OCI-LY1 (cell line): ENCODE measurements at regions not wholly inside any gene's neighbourhood (a gene's known extent, or its start where the extent isn't known, plus 50 kb on each side); places are given as distances from the start of the nearest gene placed in this dataset.
"Not testable (repeated sequence)": the region's sequence is repeated elsewhere in the genome, so short reads cannot be mapped to it uniquely, and the experiment has no call there.

ENCODE experiments used
- H2AFZ ChIP-seq: fragments of 200-600 bp; sonication (generic), shearing (Covaris generic); 2 replicates; pipeline ENCODE4 v1.6.0; 2014; ENCODE audit warnings: antibody characterized with exemption, mild to moderate bottlenecking, low read length
- H3F3A ChIP-seq: fragments of 200-600 bp; sonication (generic), shearing (Covaris generic); 2 replicates; pipeline ENCODE4 v1.6.0; 2014; ENCODE audit warnings: mild to moderate bottlenecking, antibody characterized with exemption, low read length, moderate library complexity; ENCODE audit not compliant: insufficient read depth
- H3K27ac ChIP-seq: fragments of 200-600 bp; sonication (generic); 2 replicates; pipeline ENCODE4 v1.5.1; 2014; ENCODE audit warnings: low read length, mixed run types, mild to moderate bottlenecking, low read depth; ENCODE audit not compliant: poor library complexity, severe bottlenecking
- H3K27me3 ChIP-seq: fragments of 200-600 bp; sonication (generic); 2 replicates; pipeline ENCODE4 v1.6.0; 2014; ENCODE audit warnings: antibody characterized with exemption, mild to moderate bottlenecking, low read length, moderate library complexity; ENCODE audit not compliant: insufficient read depth
- H3K36me3 ChIP-seq: fragments of 200-600 bp; sonication (generic); 2 replicates; pipeline ENCODE4 v1.6.1; 2014; ENCODE audit warnings: mild to moderate bottlenecking, antibody characterized with exemption, low read length, moderate library complexity, mixed read lengths; ENCODE audit not compliant: insufficient read depth
- H3K4me1 ChIP-seq: fragments of 200-600 bp; sonication (generic); 2 replicates; pipeline ENCODE4 v1.5.1; 2014; ENCODE audit warnings: mild to moderate bottlenecking, low read length, moderate library complexity; ENCODE audit not compliant: insufficient read depth, severe bottlenecking
- H3K4me2 ChIP-seq: fragments of 200-600 bp; sonication (generic), shearing (Covaris generic); 2 replicates; pipeline ENCODE4 v1.6.1; 2014; ENCODE audit warnings: low read length
- H3K4me3 ChIP-seq: fragments of 200-600 bp; sonication (generic); 2 replicates; pipeline ENCODE4 v1.5.1; 2014; ENCODE audit warnings: low read length, low read depth, mild to moderate bottlenecking, mixed read lengths; ENCODE audit not compliant: poor library complexity, severe bottlenecking
- H3K79me2 ChIP-seq: fragments of 200-600 bp; shearing (Covaris generic); 2 replicates; pipeline ENCODE4 v1.6.1; 2016; ENCODE audit warnings: mixed run types, low read length, mixed read lengths; ENCODE audit not compliant: insufficient read depth
- H3K9ac ChIP-seq: fragments of 200-600 bp; sonication (generic), shearing (Covaris generic); 2 replicates; pipeline ENCODE4 v1.6.1; 2014; ENCODE audit warnings: mild to moderate bottlenecking, low read length, mixed read lengths
- H3K9me2 ChIP-seq: fragments of 200-600 bp; sonication (generic), shearing (Covaris generic); 2 replicates; pipeline ENCODE4 v1.6.1; 2014; ENCODE audit warnings: low read depth, mild to moderate bottlenecking, low read length, mixed read lengths
- H3K9me3 ChIP-seq: fragments of 200-600 bp; shearing (Covaris generic); 2 replicates; pipeline ENCODE4 v1.6.1; 2014; ENCODE audit warnings: low read length, mixed read lengths
- H4K20me1 ChIP-seq: fragments of 200-600 bp; sonication (generic), shearing (Covaris generic); 2 replicates; pipeline ENCODE4 v1.6.0; 2016; ENCODE audit warnings: mild to moderate bottlenecking, low read length; ENCODE audit not compliant: insufficient read depth
- CTCF ChIP-seq: fragments of 200-600 bp; sonication (generic), shearing (Covaris generic); IDR thresholded peaks from 2 replicates; pipeline ENCODE4 v1.5.1; 2017; ENCODE audit warnings: mild to moderate bottlenecking, antibody characterized with exemption, low read length, moderate library complexity, mixed read lengths
- EZH2 ChIP-seq: fragments of 200-600 bp; sonication (generic), shearing (Covaris generic); IDR thresholded peaks from 2 replicates; pipeline ENCODE4 v1.8.0; 2017; ENCODE audit warnings: borderline replicate concordance, mixed run types, mild to moderate bottlenecking, antibody characterized with exemption, low read length, moderate library complexity, mixed read lengths

- TF ChIP-seq CTCF = no peak
- no peak for TF ChIP-seq EZH2
- H3K4me3 ChIP-seq = no peak overlapping the region
- no peaks in the 10 kb centered on the region for H3K27me3 ChIP-seq
- peaks cover 2% of the 10 kb centered on the region; the same call in 1 of the 2 replicates for H3K9me3 ChIP-seq
- H3K27ac ChIP-seq = peak overlapping the region; percentile 87
- no peaks in the 10 kb centered on the region for H3K9me2 ChIP-seq
- 0 out of 2 replicates have a peak overlapping the region, but pooled peaks have one; percentile 99 for H2AFZ ChIP-seq
- H3K36me3 ChIP-seq = no peaks in the 10 kb centered on the region
- no peaks in the 10 kb centered on the region for H3K79me2 ChIP-seq
- H4K20me1 ChIP-seq = no peaks in the 10 kb centered on the region
- peaks cover 39% of the 10 kb centered on the region for H3K4me1 ChIP-seq
- no peak overlapping the region for H3K4me2 ChIP-seq
- no peaks in the 10 kb centered on the region for H3F3A ChIP-seq
- H3K9ac ChIP-seq = no peak overlapping the region
Observed at GRCh38 chr21:35191128-35191527, 142.0 kb upstream of the RUNX1 start.

- peak overlapping the region; percentile 50 for H3K9ac ChIP-seq
- H3K4me2 ChIP-seq = peak overlapping the region; percentile 71
- no peaks in the 10 kb centered on the region for H3K27me3 ChIP-seq
Observed at GRCh38 chr21:35190201-35190701, 141.1 kb upstream of the RUNX1 start.

GRCh38 chr21:35189077-35189863 is 140.2 kb upstream of the RUNX1 start:
- Histone ChIP-seq H3K4me3 (peak overlapping the region; percentile 37), H3K4me2 (peak overlapping the region; percentile 71), H3K36me3 (no peaks in the 10 kb centered on the region), H3K27ac (peak overlapping the region; percentile 87), H3K27me3 (no peaks in the 10 kb centered on the region), H3K79me2 (no peaks in the 10 kb centered on the region), H2AFZ (peak overlapping the region; percentile 29; the same call in 1 of the 2 replicates), H3K4me1 (peaks cover 39% of the 10 kb centered on the region), H3K9me3 (peaks cover 2% of the 10 kb centered on the region; the same call in 1 of the 2 replicates), H3K9me2 (no peaks in the 10 kb centered on the region), H3F3A (no peaks in the 10 kb centered on the region), H4K20me1 (no peaks in the 10 kb centered on the region), H3K9ac (peak overlapping the region; percentile 50)
- TF ChIP-seq CTCF (no peak), EZH2 (no peak)

More at GRCh38 chr21:35190201-35190701, 141.1 kb upstream of the RUNX1 start:
- Histone ChIP-seq H3K9me3 (peaks cover 2% of the 10 kb centered on the region; the same call in 1 of the 2 replicates), H3K4me3 (peak overlapping the region; percentile 37), H3F3A (no peaks in the 10 kb centered on the region), H3K79me2 (no peaks in the 10 kb centered on the region), H2AFZ (peak overlapping the region; percentile 99), H3K9me2 (no peaks in the 10 kb centered on the region), H3K4me1 (peaks cover 39% of the 10 kb centered on the region), H4K20me1 (no peaks in the 10 kb centered on the region), H3K36me3 (no peaks in the 10 kb centered on the region), H3K27ac (peak overlapping the region; percentile 87)
- TF ChIP-seq CTCF (no peak), EZH2 (no peak)

- H3K4me1 ChIP-seq = peaks cover 12% of the 10 kb centered on the region
- H3K27me3 ChIP-seq, H3F3A ChIP-seq, H3K27ac ChIP-seq, H3K36me3 ChIP-seq, H3K9ac ChIP-seq, H3K4me2 ChIP-seq, H3K9me2 ChIP-seq, H2AFZ ChIP-seq, H3K4me3 ChIP-seq, H3K79me2 ChIP-seq, H4K20me1 ChIP-seq, H3K9me3 ChIP-seq: not testable (repeated sequence)
Observed at GRCh38 chr21:35183389-35183788, 134.3 kb upstream of the RUNX1 start.
